ENCODE measurements at regions not wholly inside any gene's neighbourhood (a gene's known extent, or its start where the extent isn't known, plus 50 kb on each side); places are given as distances from the start of the nearest gene placed in this dataset.

DNA sequence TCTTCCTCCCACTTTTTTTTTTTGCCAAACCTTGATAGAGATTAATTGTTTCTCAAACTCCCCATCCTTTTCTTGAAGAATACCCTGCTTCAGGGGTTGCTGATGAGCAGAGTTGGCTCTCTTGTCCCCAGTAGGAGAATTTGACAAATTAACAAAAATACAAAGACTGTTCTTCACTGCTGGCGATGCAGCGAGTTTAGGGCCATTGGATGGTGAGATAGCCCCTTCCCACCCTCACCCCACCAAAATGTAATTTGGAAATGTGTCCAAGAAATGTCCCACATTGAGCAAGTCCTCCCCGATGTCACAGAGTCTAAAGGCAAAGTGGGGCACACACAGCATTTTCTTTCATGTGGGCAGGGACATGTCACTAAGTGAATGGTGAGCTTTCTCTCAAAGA lies 136.0 kb upstream of the RARB start:
- TF ChIP-seq, protein P1, sequence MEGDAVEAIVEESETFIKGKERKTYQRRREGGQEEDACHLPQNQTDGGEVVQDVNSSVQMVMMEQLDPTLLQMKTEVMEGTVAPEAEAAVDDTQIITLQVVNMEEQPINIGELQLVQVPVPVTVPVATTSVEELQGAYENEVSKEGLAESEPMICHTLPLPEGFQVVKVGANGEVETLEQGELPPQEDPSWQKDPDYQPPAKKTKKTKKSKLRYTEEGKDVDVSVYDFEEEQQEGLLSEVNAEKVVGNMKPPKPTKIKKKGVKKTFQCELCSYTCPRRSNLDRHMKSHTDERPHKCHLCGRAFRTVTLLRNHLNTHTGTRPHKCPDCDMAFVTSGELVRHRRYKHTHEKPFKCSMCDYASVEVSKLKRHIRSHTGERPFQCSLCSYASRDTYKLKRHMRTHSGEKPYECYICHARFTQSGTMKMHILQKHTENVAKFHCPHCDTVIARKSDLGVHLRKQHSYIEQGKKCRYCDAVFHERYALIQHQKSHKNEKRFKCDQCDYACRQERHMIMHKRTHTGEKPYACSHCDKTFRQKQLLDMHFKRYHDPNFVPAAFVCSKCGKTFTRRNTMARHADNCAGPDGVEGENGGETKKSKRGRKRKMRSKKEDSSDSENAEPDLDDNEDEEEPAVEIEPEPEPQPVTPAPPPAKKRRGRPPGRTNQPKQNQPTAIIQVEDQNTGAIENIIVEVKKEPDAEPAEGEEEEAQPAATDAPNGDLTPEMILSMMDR (optimal IDR thresholded peaks at IDR 0.05 in 1 of 3, IDR thresholded peaks at IDR 0.05 in 1 of 3, conservative IDR thresholded peaks at IDR 0.05 in 1 of 3; ENCODE audit: extremely low read depth in 1 of 3, insufficient read depth in 2 of 3, low read length in 3 of 3) = no peak
- TF ChIP-seq EZH2 (IDR thresholded peaks at IDR 0.05; ENCODE audit: low read length) = no peak
